WTC11 (cell line): ENCODE measurements at regions not wholly inside any gene's neighbourhood (a gene's known extent, or its start where the extent isn't known, plus 50 kb on each side); places are given as distances from the start of the nearest gene placed in this dataset.

Experiments
- ATF1 ChIP-seq: sonication (generic); formaldehyde crosslinking; IDR thresholded peaks from 2 replicates; pipeline ENCODE4 v1.8.1; 2023; ENCODE audit warnings: mild to moderate bottlenecking, moderate library complexity, missing genetic modification reagents
- CDX4 ChIP-seq: fragments of 250-450 bp; sonication (Bioruptor Pico); IDR thresholded peaks from 2 replicates; pipeline ENCODE4 v1.9.0; 2021; ENCODE audit warnings: moderate library complexity, mild to moderate bottlenecking, inconsistent platforms, borderline replicate concordance
- CTCF ChIP-seq: fragments of 200-600 bp; IDR thresholded peaks from 2 replicates; pipeline ENCODE4 v1.8.0; 2022; ENCODE audit warnings: antibody characterized with exemption
- IRF2 ChIP-seq: sonication (generic); formaldehyde crosslinking; IDR thresholded peaks from 2 replicates; pipeline ENCODE4 v1.8.0; 2022; ENCODE audit warnings: low read depth, missing genetic modification reagents, borderline replicate concordance
- JUN ChIP-seq: sonication (generic); formaldehyde crosslinking; IDR thresholded peaks from 2 replicates; pipeline ENCODE4 v1.8.0; 2023; ENCODE audit warnings: mild to moderate bottlenecking, missing genetic modification reagents
- NFYB ChIP-seq: sonication (generic); formaldehyde crosslinking; conservative IDR thresholded peaks from 2 replicates; pipeline ENCODE4 v1.8.0; 2022; ENCODE audit warnings: low read depth, missing genetic modification reagents
- NR2C2 ChIP-seq: sonication (generic); formaldehyde crosslinking; IDR thresholded peaks from 2 replicates; pipeline ENCODE4 v1.8.0; 2022; ENCODE audit warnings: mild to moderate bottlenecking, missing genetic modification reagents
- USF2 ChIP-seq: sonication (generic); formaldehyde crosslinking; IDR thresholded peaks from 2 replicates; pipeline ENCODE4 v1.8.1; 2023; ENCODE audit warnings: mild to moderate bottlenecking, missing genetic modification reagents, moderate library complexity
- ZNF138 ChIP-seq: sonication (generic); formaldehyde crosslinking; conservative IDR thresholded peaks from 2 replicates; pipeline ENCODE4 v1.8.1; 2022; ENCODE audit warnings: mild to moderate bottlenecking, moderate library complexity, missing genetic modification reagents
- ZNF232 ChIP-seq: sonication (generic); formaldehyde crosslinking; IDR thresholded peaks from 2 replicates; pipeline ENCODE4 v1.8.0; 2022; ENCODE audit warnings: mild to moderate bottlenecking, missing genetic modification reagents
- TF ChIP-seq, protein P1 (sequence below): sonication (generic); formaldehyde crosslinking; IDR thresholded peaks from 2 replicates; pipeline ENCODE4 v1.8.1; 2023; ENCODE audit warnings: mild to moderate bottlenecking, moderate library complexity, missing genetic modification reagents
- TF ChIP-seq, protein P2 (sequence below): sonication (generic); formaldehyde crosslinking; conservative IDR thresholded peaks from 2 replicates; pipeline ENCODE4 v1.8.1; 2022; ENCODE audit warnings: mild to moderate bottlenecking, missing genetic modification reagents

DNA sequence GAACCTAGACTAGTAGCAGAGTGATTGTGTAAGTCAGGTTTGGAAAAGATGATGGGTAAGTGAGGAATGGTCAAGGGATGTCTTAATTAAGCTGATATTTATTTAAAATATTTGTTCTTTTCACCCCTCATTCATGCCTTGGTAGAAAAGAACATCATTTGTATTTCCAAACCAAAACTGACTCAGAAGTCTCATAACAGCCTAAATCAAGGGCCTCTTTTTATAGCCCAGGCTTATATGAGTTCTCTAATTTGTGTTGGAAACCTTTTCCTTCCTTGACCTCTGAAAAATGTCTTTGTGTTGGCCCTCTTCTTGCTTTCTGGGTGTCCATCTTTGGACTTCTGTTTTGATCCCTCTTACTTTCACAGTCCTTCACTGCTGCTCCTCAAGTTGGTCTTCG is 1428.2 kb downstream of the MRPL39 start:
- TF ChIP-seq CTCF (no peak), JUN (CRISPR knock-in tag) (no peak), CDX4 (no peak), USF2 (CRISPR knock-in tag) (no peak), ZNF138 (CRISPR knock-in tag) (no peak), NR2C2 (CRISPR knock-in tag) (no peak), NFYB (CRISPR knock-in tag) (no peak), ZNF232 (CRISPR knock-in tag) (no peak), ATF1 (CRISPR knock-in tag) (no peak), IRF2 (CRISPR knock-in tag) (no peak)
- TF ChIP-seq, protein P1, sequence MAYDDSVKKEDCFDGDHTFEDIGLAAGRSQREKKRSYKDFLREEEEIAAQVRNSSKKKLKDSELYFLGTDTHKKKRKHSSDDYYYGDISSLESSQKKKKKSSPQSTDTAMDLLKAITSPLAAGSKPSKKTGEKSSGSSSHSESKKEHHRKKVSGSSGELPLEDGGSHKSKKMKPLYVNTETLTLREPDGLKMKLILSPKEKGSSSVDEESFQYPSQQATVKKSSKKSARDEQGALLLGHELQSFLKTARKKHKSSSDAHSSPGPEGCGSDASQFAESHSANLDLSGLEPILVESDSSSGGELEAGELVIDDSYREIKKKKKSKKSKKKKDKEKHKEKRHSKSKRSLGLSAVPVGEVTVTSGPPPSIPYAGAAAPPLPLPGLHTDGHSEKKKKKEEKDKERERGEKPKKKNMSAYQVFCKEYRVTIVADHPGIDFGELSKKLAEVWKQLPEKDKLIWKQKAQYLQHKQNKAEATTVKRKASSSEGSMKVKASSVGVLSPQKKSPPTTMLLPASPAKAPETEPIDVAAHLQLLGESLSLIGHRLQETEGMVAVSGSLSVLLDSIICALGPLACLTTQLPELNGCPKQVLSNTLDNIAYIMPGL (CRISPR knock-in tag), result no peak
- TF ChIP-seq, protein P2, sequence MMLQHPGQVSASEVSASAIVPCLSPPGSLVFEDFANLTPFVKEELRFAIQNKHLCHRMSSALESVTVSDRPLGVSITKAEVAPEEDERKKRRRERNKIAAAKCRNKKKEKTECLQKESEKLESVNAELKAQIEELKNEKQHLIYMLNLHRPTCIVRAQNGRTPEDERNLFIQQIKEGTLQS (CRISPR knock-in tag), result no peak
